ENCODE measurements at regions not wholly inside any gene's neighbourhood (a gene's known extent, or its start where the extent isn't known, plus 50 kb on each side); places are given as distances from the start of the nearest gene placed in this dataset.
"Not testable (repeated sequence)": the region's sequence is repeated elsewhere in the genome, so short reads cannot be mapped to it uniquely, and the experiment has no call there.

GRCh38 chr17:21772991-21773713 is 80.8 kb downstream of the KCNJ18 start:
- H3K23ac ChIP-seq (ENCODE audit: low read depth, low read length); H2BK15ac ChIP-seq (ENCODE audit: low read depth, low read length); H4K5ac ChIP-seq (ENCODE audit: low read depth, low read length); H2AK9ac ChIP-seq (replicated peaks; ENCODE audit: low read depth, low read length, poor library complexity); H3K27me3 ChIP-seq (ENCODE audit: control insufficient read depth, insufficient read depth, low read length); H2AK5ac ChIP-seq (ENCODE audit: low read depth, low read length); H3K9me1 ChIP-seq (ENCODE audit: insufficient read depth, low read length); DNase-seq; H3K18ac ChIP-seq (ENCODE audit: low read depth, low read length); H3K4ac ChIP-seq (ENCODE audit: low read depth, low read length); H3K4me1 ChIP-seq (ENCODE audit: control insufficient read depth, insufficient read depth, low read length); H3K36me3 ChIP-seq (ENCODE audit: control insufficient read depth, insufficient read depth, low read length); H4K91ac ChIP-seq (ENCODE audit: insufficient read depth, low read depth, low read length); H3K9me3 ChIP-seq (ENCODE audit: control insufficient read depth, insufficient read depth, low read length); ATAC-seq (ENCODE audit: low read depth); H2AFZ ChIP-seq (replicated peaks; ENCODE audit: low read length, poor library complexity); POLR2A ChIA-PET (ENCODE audit: unreplicated experiment); intact Hi-C loops (cut with micrococcal nuclease); dilution Hi-C loops (cut with HindIII; ENCODE audit: low sequenced_read_pairs, unreplicated experiment); H3K56ac ChIP-seq (ENCODE audit: extremely low read depth, insufficient read depth, low read length); H3K14ac ChIP-seq (replicated peaks; ENCODE audit: low read depth, low read length); in situ Hi-C loops (cut with MboI; ENCODE audit: low sequenced_read_pairs); H4K8ac ChIP-seq (ENCODE audit: low read depth in 2 of 2, low read length in 2 of 2); H3K79me1 ChIP-seq (ENCODE audit: low read depth in 1 of 2, low read length in 2 of 2); H4K20me1 ChIP-seq (ENCODE audit: insufficient read depth, low read length); H2BK120ac ChIP-seq (ENCODE audit: low read depth, low read length); BruUV-seq (replicated peaks); H3K27ac ChIP-seq (ENCODE audit: insufficient read depth, low read length); H2BK5ac ChIP-seq (ENCODE audit: low read depth, low read length, poor library complexity, severe bottlenecking); H2BK20ac ChIP-seq (ENCODE audit: low read depth, low read length); H3K4me3 ChIP-seq (ENCODE audit: insufficient read depth, low read depth, low read length); H3K4me2 ChIP-seq (ENCODE audit: low read depth, low read length); H3K9ac ChIP-seq (ENCODE audit: low read depth, low read length); CTCF ChIA-PET: not testable (repeated sequence)
- 100% methylated on average over 2 of the region's 15 CpGs; no CpG with 5 or more reads in 1 of the 2 experiments for WGBS, 2 experiments (ENCODE audit: extremely low coverage in 2 of 2, insufficient read length in 1 of 2)

Measured in IMR-90 (cell line).